ENCODE measurements at regions not wholly inside any gene's neighbourhood (a gene's known extent, or its start where the extent isn't known, plus 50 kb on each side); places are given as distances from the start of the nearest gene placed in this dataset.
A peak's percentile ranks its signal among the peaks of the same experiment; 100 is the strongest.

DNA sequence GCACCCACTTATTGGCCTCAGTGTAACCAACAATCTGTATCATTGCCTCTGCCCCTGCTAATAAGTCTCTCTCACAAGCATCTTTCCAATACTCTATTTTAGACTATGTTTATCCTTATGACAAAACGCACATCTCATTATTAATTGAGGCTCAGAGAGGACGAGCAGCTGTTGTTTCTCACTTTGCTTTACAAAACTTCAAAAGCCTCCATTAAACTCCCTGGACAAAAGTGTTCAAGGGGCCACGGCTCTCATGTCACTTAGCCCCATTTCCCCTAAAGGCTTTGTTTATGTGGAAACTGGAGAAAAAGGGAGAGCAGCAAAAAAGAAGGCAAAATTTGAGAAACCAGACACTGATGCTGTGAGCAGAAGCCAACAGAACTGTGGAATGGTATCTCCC, 180.0 kb upstream of the LNX1 start:
- DNase-seq (ENCODE audit: low spot score) = no peak

DNA sequence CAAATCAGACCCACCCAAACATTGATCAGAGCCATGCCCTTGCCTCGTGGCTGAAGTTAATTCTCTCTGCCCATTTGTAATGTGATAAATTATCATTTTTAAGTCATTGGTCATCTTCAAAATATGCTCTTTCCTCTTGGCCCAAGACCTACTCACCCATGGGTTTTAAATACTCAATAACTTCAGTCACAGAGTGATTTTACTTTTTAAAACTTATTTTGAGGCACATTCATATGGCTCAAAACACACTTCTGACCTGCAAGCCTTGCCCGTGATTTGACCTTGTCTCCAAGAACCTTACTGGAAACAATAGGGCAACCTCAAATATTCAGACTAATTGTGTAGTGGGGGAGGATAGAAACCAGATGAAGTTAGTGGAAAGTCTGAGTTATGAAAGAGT, 176.2 kb upstream of the LNX1 start:
- no peak for DNase-seq (ENCODE audit: low spot score)

- DNase-seq (ENCODE audit: low spot score) = no peak
These were observed 173.6 kb upstream of the LNX1 start for GRCh38 chr4:53764761-53765490.

DNA sequence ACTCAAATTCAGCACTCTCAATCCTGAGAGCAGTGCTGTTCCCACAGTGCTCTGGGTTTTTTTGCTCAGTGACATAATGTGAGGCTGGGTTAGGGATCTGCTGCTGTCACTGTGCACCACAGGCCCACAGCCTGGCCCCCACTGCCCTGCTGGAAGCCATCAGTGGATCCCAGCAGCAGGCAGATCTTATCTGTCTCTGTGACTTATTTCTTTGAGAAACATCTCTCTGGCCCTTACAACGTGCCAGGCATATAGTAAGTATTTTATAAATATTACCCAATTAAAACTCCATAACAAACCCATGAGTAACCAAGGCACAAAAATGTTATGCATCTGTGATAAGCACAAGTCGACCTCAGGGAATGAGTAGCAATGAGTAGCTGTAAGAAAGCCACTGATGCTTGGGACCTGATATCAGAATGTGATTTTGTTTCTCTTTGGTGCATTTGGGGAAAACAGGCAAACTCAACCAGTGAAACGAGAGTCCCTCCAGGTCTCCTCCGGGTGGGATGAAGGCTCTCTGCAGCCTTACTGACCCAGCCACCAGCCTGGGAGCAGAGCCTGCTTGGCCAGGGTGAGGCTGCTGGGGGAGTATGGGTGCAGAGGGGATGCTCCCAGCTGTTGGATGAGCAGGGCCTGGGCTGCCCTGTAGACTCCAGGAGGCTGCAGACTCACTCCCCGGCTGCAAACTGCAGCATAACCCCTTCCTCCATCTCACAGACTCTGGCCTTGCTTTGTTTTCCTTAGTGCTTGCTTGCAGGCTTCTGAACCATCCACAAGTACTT, 172.7 kb upstream of the LNX1 start:
- no peak for DNase-seq (ENCODE audit: low spot score)

- no peak for DNase-seq (ENCODE audit: low spot score)
These were observed 164.4 kb upstream of the LNX1 start for GRCh38 chr4:53755656-53756055.

GRCh38 chr4:53752124-53752523, 160.8 kb upstream of the LNX1 start:
- DNase-seq (ENCODE audit: low spot score) = no peak

GRCh38 chr4:53748328-53748772, 157.1 kb upstream of the LNX1 start:
- DNase-seq (ENCODE audit: low spot score) = no peak

- no peak for DNase-seq (ENCODE audit: low spot score)
These were observed 156.1 kb upstream of the LNX1 start for GRCh38 chr4:53747401-53747800.

- no peak for DNase-seq (ENCODE audit: low spot score)
These were observed 153.3 kb upstream of the LNX1 start for GRCh38 chr4:53744446-53745160.

DNA sequence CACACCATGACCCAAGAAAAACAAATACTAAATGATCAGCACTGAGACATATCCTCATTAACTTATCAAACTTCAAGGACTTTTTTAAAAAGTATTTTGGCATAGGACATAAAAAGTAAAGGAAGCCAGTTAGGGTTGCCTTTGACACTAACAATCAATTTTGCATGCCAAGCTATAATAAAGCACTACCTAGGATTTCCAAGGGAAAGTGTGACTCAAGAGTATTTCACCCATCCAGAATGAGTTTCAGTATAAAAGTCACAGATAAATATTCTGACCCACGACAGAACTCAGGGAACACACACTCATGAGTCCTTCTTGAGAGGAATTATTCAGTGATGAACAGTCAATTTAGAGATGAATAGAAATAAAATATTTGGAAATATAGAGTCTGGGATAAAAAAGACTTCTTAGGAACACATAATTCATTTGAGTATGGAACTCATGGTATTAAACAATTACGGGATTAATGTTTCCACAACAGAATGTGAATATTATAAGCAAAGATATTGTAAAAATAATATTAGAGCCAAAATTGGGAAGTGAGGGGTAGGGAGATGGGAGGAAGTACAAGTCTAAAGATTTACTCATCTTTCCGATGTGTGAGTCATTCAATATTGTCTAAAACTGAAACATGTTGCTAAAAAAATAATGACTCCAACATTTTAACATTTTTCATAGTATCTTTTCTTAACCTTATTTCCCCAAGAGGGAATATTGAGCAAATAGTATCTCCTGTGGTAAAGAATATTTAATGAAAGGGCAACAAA, 143.5 kb upstream of the LNX1 start:
- DNase-seq (ENCODE audit: low spot score) = no peak

DNA sequence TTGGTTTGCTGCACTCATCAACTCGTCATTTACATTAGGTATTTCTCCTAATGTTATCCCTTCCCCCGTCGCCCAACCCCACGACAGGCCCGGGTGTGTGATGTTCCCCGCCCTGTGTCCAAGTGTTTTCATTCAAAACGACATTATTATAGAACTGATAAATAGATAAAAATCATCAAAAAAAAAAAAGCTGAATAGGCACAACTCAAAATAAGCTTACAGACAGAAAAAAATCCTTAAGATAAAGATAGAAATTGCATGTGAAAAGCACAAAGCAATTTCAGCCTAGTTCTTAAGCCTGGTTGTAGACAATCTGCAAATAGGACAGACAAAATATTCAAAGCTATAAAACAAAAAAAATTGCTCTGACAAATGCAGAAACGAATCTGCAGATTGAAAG, 142.9 kb upstream of the LNX1 start:
- no peak for DNase-seq (ENCODE audit: low spot score)

- DNase-seq (ENCODE audit: low spot score) = no peak
These were observed 141.4 kb upstream of the LNX1 start for GRCh38 chr4:53732661-53733060.

DNA sequence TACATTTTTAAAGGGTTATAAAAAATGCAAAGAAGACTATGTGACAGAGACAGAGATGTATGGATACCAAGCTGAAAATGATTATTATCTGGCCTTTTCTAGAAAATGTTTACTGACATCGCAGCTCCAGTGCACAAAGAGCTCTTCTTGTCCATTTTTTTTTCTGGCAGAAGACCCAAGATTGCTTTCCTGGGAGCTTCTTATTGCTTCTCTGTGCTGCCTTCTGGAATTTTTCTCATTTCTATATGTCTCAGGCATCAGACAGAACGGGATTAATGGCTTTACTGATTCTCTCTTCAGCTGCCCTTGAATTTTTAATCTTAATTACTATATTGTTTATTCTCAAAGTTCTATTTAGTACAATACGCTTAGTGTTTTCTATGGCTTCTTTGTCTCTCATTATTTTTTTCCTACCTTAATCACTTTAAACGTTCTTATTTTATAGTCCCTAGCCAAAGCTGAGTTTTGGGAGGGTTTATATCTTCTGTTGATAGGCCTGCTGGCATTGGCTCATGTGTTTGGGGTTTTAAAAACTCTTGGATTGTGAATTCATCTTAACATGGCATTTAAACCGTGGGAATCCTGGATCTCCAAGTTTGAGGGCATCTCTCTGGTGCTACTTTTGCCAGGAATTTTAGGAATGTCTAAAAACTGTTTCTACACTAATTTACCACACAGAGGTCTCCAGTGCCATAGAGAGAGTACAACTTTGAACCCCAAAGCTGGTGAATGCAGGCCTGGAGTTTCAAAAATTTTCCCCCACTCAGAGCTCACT, 138.9 kb upstream of the LNX1 start:
- DNase-seq (ENCODE audit: low spot score) = peak; percentile 17

DNA sequence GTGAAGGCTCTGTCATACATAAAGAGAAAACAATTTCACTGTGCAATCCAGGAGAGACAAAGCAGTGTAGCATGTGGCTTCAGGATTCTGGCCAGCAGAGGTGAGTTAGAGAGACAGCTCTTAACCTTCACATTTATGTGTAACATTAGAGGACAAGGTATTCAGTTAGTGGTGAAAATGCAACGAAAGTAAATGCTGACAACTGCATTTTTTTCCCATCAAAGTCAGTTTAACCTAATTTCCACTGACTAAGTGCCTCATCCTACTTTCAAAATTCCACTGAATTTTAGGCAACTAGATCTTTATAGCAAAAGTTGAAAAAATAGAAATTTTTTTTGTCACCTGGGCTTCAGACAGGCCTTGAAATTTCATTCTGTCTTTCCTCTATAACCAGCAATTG, 130.8 kb upstream of the LNX1 start:
- no peak for DNase-seq (ENCODE audit: low spot score)

GRCh38 chr4:53721263-53721662, 130.0 kb upstream of the LNX1 start:
- DNase-seq (ENCODE audit: low spot score) = no peak

DNA sequence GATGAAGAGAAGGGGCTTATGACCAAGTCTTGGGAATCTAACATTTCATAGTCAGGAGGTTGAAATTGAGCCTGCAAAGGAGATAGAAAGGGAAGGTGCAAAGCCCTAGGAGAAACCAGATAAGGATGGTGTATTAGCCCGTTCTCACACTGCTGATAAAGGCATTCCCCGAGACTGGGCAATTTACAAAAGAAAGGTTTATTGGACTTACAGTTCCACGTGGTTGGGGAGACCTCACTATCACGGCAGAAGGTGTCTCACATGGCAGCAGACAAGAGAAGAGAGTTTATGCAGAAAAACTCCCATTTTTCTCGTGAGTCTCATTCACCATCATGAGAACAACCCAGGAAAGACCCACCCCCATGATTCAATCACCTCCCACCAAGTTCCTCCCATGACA, 129.5 kb upstream of the LNX1 start:
- no peak for DNase-seq (ENCODE audit: low spot score)

DNA sequence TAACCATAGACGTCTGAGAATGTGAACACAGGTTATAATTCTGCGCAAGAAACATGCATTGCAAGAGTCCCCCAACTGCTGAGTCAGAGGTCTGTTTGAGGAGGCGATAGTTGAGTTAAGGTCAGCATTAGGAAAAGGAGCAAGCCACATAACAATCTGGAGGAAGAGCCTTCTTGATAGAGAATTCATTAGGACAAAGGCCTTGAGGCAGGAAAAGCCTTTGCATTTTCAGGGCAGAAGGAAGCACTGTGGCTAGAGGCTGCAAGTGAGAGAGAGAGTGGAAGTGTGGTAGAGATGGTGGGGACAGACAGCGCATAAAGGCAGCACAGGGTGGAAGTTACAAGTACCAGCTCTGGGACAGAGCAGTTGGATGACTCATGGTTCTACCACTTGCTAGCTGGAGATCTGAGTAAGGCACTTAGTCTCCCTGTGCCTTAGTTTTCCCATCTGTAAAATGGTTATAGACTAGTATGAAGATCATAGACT, 125.8 kb upstream of the LNX1 start:
- DNase-seq (ENCODE audit: low spot score) = no peak

- no peak for DNase-seq (ENCODE audit: low spot score)
These were observed 125.3 kb upstream of the LNX1 start for GRCh38 chr4:53716471-53717063.

GRCh38 chr4:53716011-53716410, 124.7 kb upstream of the LNX1 start:
- no peak for DNase-seq (ENCODE audit: low spot score)

DNA sequence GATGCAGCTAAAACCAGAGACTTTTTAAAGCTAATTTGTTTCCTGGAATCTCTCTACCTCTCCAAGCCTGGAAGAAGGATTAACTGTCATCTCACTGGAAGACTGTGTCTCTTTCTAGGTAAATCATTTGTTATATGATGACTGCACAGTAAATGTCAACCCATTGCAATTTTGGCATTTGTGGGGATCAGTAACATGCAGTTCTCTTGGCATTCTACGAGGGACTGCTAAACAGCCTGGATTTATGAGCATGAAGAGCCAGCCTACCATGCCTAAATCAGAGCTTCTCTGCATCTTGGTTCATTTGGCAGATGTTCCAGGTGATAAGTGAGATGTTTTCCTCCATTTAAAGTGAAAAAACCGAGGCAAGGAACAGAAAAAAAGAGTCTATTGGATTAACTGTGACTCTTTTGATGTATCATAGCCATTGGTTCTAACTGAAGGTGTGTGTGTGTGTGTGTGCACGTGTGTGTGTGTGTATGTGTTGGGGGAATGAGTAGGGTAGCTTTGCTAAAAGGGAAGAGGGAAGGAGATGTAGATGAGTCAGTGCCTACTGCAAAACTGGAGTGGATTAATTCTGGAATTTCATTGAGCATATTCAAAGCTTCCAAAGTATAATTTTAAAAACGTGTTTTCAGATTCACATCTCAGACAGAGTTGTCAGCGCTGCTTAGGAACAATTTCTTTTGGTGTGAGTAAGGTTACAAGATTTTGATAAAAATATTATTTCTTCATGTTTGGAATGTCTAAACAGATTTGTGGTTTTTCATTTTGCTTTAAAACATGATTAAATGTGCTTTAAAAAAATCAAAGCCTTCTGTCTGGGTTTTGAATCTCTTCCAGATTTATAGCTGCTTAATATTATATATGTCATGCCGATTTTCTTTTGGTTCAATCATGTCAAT, 123.2 kb upstream of the LNX1 start:
- DNase-seq (ENCODE audit: low spot score) = no peak

Measured in pons (tissue), 1 donor.